OCI-LY3 (cell line): ENCODE measurements at regions not wholly inside any gene's neighbourhood (a gene's known extent, or its start where the extent isn't known, plus 50 kb on each side); places are given as distances from the start of the nearest gene placed in this dataset.

Experiments used
- H2AFZ ChIP-seq: fragments of 200-600, 300-600 bp; shearing (Covaris generic); 2 replicates; pipeline ENCODE4 v1.6.0; 2014; ENCODE audit warnings: antibody characterized with exemption, low read depth, low read length
- H3K27ac ChIP-seq: fragments of 200-600, 300-600 bp; sonication (generic); 2 replicates; pipeline ENCODE4 v1.5.1; 2014; ENCODE audit warnings: mild to moderate bottlenecking, low read length, moderate library complexity, mixed read lengths
- H3K27me3 ChIP-seq: fragments of 200-600, 300-600 bp; sonication (generic); 2 replicates; pipeline ENCODE4 v1.6.1; 2014; ENCODE audit warnings: low read depth, low read length, mixed read lengths
- H3K36me3 ChIP-seq: fragments of 200-600, 300-600 bp; sonication (generic); replicated peaks from 2 replicates; pipeline ENCODE3; 2014; ENCODE audit warnings: low read depth, low read length, mixed read lengths
- H3K4me1 ChIP-seq: fragments of 300-600, 200-600 bp; sonication (generic); 2 replicates; pipeline ENCODE4 v1.6.1; 2014; ENCODE audit warnings: low read length, mixed read lengths
- H3K4me2 ChIP-seq: fragments of 200-600, 300-600 bp; sonication (generic); 2 replicates; pipeline ENCODE4 v1.6.1; 2014; ENCODE audit warnings: low read length, mixed read lengths
- H3K4me3 ChIP-seq: fragments of 300-600, 200-600 bp; sonication (generic); 2 replicates; pipeline ENCODE4 v1.5.1; 2014; ENCODE audit warnings: antibody characterized with exemption, mild to moderate bottlenecking, low read length, moderate library complexity
- H3K79me2 ChIP-seq: fragments of 300-600, 200-600 bp; shearing (Covaris generic); 2 replicates; pipeline ENCODE4 v1.6.1; 2014; ENCODE audit warnings: mild to moderate bottlenecking, low read length, mixed read lengths
- H3K9ac ChIP-seq: fragments of 300-600, 200-600 bp; shearing (Covaris generic); 2 replicates; pipeline ENCODE4 v1.6.0; 2014; ENCODE audit warnings: mild to moderate bottlenecking, low read length, moderate library complexity
- H3K9me3 ChIP-seq: fragments of 200-600, 300-600 bp; shearing (Covaris generic); 2 replicates; pipeline ENCODE4 v1.6.1; 2014; ENCODE audit warnings: low read length, mixed read lengths; ENCODE audit not compliant: insufficient read depth
- H4K20me1 ChIP-seq: fragments of 200-600, 300-600 bp; sonication (generic); 2 replicates; pipeline ENCODE4 v1.6.1; 2016; ENCODE audit warnings: low read length, mixed read lengths; ENCODE audit not compliant: insufficient read depth
- CTCF ChIP-seq: fragments of 200-600, 300-600 bp; sonication (generic); IDR thresholded peaks from 2 replicates; pipeline ENCODE4 v1.5.1; 2014; ENCODE audit warnings: antibody characterized with exemption, low read length, low read depth
- EZH2phosphoT487 ChIP-seq: fragments of 200-600 bp; shearing (Covaris generic); IDR thresholded peaks from 2 replicates; pipeline ENCODE4 v1.6.1; 2018; ENCODE audit warnings: antibody characterized with exemption, mixed run types, low read depth

DNA sequence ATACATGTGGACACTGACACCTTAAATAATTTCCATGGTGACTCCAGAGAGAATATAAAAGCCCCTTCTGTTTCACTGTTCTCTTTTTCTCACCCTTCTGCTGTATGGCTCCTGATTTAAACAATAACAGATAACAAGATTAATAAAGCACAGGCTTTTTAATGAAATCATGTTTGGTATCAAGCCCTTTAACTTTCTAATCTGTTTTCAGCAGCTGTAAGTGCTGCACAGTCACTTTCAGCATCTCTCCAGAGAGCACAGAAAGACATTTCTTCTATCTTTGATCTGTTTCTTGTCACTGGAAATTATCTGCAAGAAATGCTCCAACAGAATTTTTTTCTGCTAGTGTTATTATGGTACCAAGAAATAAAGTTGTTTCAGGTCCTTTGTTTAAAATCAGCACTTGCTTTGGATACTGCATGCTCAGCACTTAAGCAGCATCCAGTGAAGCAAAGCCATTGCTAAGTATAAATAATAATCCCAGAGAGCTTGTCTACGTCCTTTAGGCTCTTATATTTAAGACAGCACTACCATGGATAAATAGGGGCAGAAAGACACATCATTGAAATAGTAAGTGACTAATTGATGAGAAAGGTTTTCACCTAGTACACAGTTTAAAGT, 134.2 kb upstream of the CARD18 start:
- H3K79me2 ChIP-seq, result no peaks in the 10 kb centered on the region
- H3K4me1 ChIP-seq, result no peaks in the 10 kb centered on the region
- H4K20me1 ChIP-seq, result no peaks in the 10 kb centered on the region
- no peak overlapping the region for H3K4me2 ChIP-seq
- H3K4me3 ChIP-seq, result no peak overlapping the region
- H3K9me3 ChIP-seq, result no peaks in the 10 kb centered on the region
- no peak overlapping the region for H3K27ac ChIP-seq
- no peak overlapping the region for H3K9ac ChIP-seq
- H3K27me3 ChIP-seq, result no peaks in the 10 kb centered on the region
- no peaks in the 10 kb centered on the region for H3K36me3 ChIP-seq
- TF ChIP-seq EZH2phosphoT487 (no peak), CTCF (no peak)
- no peak overlapping the region for H2AFZ ChIP-seq

GRCh38 chr11:105269862-105270261, 130.3 kb upstream of the CARD18 start:
- no peaks in the 10 kb centered on the region for H3K79me2 ChIP-seq
- H3K27me3 ChIP-seq, result no peaks in the 10 kb centered on the region
- no peak overlapping the region for H3K4me2 ChIP-seq
- H3K4me1 ChIP-seq, result no peaks in the 10 kb centered on the region
- H3K27ac ChIP-seq, result no peak overlapping the region
- TF ChIP-seq CTCF, result no peak
- no peak for TF ChIP-seq EZH2phosphoT487
- no peak overlapping the region for H3K4me3 ChIP-seq
- no peak overlapping the region for H2AFZ ChIP-seq
- H3K36me3 ChIP-seq, result no peaks in the 10 kb centered on the region
- no peak overlapping the region for H3K9ac ChIP-seq
- H3K9me3 ChIP-seq, result no peaks in the 10 kb centered on the region
- H4K20me1 ChIP-seq, result no peaks in the 10 kb centered on the region

DNA sequence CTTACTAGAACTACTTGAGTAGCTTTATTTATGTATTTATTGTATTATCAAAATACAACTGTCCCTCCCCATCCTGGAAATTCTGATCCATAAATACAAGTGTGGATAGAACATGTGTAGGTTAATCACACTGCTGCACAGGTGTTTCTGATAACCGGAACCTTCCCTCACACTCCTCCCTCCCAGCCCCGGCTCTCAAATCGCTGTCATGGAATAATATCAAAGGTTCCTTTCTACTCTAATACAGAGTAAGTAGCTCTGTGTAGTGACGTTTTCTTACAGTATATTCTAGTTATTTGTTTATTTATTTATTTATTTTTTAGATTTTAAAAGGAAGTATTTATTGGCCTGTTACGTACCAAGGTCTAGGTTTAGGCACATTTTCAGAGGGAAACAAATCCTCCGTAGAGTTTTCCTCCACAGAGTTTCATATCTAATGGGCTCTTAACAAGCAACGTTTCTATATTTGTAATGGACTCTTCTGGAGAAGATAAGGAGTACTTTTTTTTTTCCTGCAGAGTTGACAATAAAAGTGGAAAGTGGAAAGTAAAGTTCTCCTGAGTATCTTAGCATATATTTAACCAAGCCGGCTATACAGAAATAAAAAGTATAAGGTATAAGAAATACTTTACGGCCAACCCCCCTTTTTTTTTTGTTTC, 129.0 kb upstream of the CARD18 start:
- Histone ChIP-seq H3K36me3 (no peaks in the 10 kb centered on the region), H3K9me3 (no peaks in the 10 kb centered on the region), H2AFZ (no peak overlapping the region), H3K27me3 (no peaks in the 10 kb centered on the region), H3K9ac (no peak overlapping the region), H3K79me2 (no peaks in the 10 kb centered on the region), H3K4me2 (no peak overlapping the region), H3K27ac (no peak overlapping the region), H4K20me1 (no peaks in the 10 kb centered on the region), H3K4me1 (no peaks in the 10 kb centered on the region), H3K4me3 (no peak overlapping the region)
- TF ChIP-seq EZH2phosphoT487, result no peak

DNA sequence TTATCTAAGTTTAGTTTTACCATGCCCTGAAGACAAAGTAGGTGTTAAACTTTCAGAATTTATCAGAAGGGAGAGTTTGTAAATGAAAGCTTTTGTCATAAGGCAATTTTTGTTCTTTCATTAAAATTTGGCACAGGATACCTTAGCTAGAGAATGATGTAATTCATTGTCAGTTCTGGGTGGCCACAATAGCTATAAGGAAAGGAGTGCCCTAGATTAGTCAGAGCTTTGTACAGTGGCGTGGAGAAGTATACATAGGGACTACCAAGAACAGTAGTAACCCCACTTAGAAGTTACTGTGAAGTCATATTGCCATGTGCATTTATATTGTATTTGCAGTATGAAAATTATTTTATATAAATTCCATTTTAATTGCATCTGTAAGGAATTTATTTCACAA, 126.3 kb upstream of the CARD18 start:
- Histone ChIP-seq H3K4me2 (no peak overlapping the region), H3K36me3 (no peaks in the 10 kb centered on the region), H3K4me3 (no peak overlapping the region), H4K20me1 (no peaks in the 10 kb centered on the region), H3K9ac (no peak overlapping the region), H3K27me3 (no peaks in the 10 kb centered on the region), H3K9me3 (no peaks in the 10 kb centered on the region), H3K79me2 (no peaks in the 10 kb centered on the region), H3K4me1 (no peaks in the 10 kb centered on the region), H2AFZ (no peak overlapping the region), H3K27ac (no peak overlapping the region)
- TF ChIP-seq CTCF (no peak), EZH2phosphoT487 (no peak)
